ENCODE measurements at regions not wholly inside any gene's neighbourhood (a gene's known extent, or its start where the extent isn't known, plus 50 kb on each side); places are given as distances from the start of the nearest gene placed in this dataset.

- no peak for DNase-seq
Measured at GRCh38 chr6:134738211-134738885, 211.6 kb downstream of the ALDH8A1 start.

- DNase-seq: no peak
Measured at GRCh38 chr6:134735461-134735860, 214.4 kb downstream of the ALDH8A1 start.

- DNase-seq: no peak
Measured at GRCh38 chr6:134734312-134734869, 215.5 kb downstream of the ALDH8A1 start.

GRCh38 chr6:134733801-134734200 is 216.1 kb downstream of the ALDH8A1 start:
- no peak for DNase-seq

GRCh38 chr6:134732763-134733162 is 217.1 kb downstream of the ALDH8A1 start:
- no peak for DNase-seq

GRCh38 chr6:134731615-134732014 is 218.3 kb downstream of the ALDH8A1 start:
- no peak for DNase-seq

GRCh38 chr6:134730013-134730412 is 219.9 kb downstream of the ALDH8A1 start:
- DNase-seq: no peak

- no peak for DNase-seq
Measured at GRCh38 chr6:134729561-134729960, 220.3 kb downstream of the ALDH8A1 start.

- no peak for DNase-seq
Measured at GRCh38 chr6:134727081-134727480, 222.8 kb downstream of the ALDH8A1 start.

GRCh38 chr6:134725590-134725989 is 224.3 kb downstream of the ALDH8A1 start:
- no peak for DNase-seq

- DNase-seq: no peak
Measured at GRCh38 chr6:134724771-134725340, 225.0 kb downstream of the ALDH8A1 start.

- no peak for DNase-seq
Measured at GRCh38 chr6:134723081-134723871, 226.6 kb downstream of the ALDH8A1 start.

GRCh38 chr6:134722200-134722870 is 227.6 kb downstream of the ALDH8A1 start:
- no peak for DNase-seq

- no peak for DNase-seq
Measured at GRCh38 chr6:134721060-134721405, 228.9 kb downstream of the ALDH8A1 start.

GRCh38 chr6:134720353-134721059 is 229.4 kb downstream of the ALDH8A1 start:
- DNase-seq: no peak

GRCh38 chr6:134719911-134720310 is 230.0 kb downstream of the ALDH8A1 start:
- no peak for DNase-seq

- no peak for DNase-seq
Measured at GRCh38 chr6:134719286-134719685, 230.6 kb downstream of the ALDH8A1 start.

GRCh38 chr6:134714679-134715078 is 235.2 kb downstream of the ALDH8A1 start:
- DNase-seq: peak; percentile 39

- no peak for DNase-seq
Measured at GRCh38 chr6:134714113-134714512, 235.8 kb downstream of the ALDH8A1 start.

GRCh38 chr6:134712311-134712710 is 237.6 kb downstream of the ALDH8A1 start:
- DNase-seq: no peak

- DNase-seq: no peak
Measured at GRCh38 chr6:134708079-134708478, 241.8 kb downstream of the ALDH8A1 start.

GRCh38 chr6:134707342-134708031 is 242.4 kb downstream of the ALDH8A1 start:
- DNase-seq: no peak

All from hematopoietic multipotent progenitor cell treated with erythropoietin and hydrocortisone succinate and interleukin-3 and kit ligand, for 6 days (in vitro differentiated cells).